Tibial nerve (tissue), 3 donors: ENCODE measurements at regions not wholly inside any gene's neighbourhood (a gene's known extent, or its start where the extent isn't known, plus 50 kb on each side); places are given as distances from the start of the nearest gene placed in this dataset.

ENCODE experiments used
- POLR2A ChIP-seq, 2 donors: fragments of 450-650 bp; IDR thresholded peaks; one replicate each; pipeline ENCODE4 v1.6.1; 2017; ENCODE audit warnings: antibody characterized with exemption in 2 of 2, mild to moderate bottlenecking in 2 of 2, moderate library complexity in 2 of 2
- TF ChIP-seq, protein P1 (sequence below), 5 experiments: fragments of 200-600 bp in 3 of 5; fragments of 450-650 bp in 2 of 5; sonication (generic) in 3 of 5; IDR thresholded peaks; one replicate each; pipeline ENCODE4 v1.5.1; 2016 to 2019; ENCODE audit warnings: antibody characterized with exemption in 5 of 5, mild to moderate bottlenecking in 3 of 5, moderate library complexity in 2 of 5

DNA sequence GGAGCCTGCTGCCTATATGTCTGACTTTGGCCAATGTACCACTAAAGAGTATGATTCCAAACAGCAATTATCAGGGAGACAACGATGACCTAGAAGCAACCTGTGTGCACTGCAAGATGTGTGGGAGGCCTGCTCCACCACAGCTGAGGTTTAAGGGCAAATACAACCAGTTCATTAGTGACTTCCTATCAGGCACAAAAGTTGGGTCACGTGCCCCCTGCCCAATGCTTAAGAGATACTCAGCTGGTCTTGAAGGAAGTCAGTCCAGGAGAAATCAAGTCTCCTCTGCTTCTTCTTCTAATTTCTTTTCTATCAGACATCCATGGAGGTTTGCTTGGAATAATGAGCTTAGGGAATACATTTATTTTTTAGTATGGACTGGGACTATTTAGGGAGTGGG lies 296.0 kb downstream of the HLX start:
- TF ChIP-seq, protein P1, sequence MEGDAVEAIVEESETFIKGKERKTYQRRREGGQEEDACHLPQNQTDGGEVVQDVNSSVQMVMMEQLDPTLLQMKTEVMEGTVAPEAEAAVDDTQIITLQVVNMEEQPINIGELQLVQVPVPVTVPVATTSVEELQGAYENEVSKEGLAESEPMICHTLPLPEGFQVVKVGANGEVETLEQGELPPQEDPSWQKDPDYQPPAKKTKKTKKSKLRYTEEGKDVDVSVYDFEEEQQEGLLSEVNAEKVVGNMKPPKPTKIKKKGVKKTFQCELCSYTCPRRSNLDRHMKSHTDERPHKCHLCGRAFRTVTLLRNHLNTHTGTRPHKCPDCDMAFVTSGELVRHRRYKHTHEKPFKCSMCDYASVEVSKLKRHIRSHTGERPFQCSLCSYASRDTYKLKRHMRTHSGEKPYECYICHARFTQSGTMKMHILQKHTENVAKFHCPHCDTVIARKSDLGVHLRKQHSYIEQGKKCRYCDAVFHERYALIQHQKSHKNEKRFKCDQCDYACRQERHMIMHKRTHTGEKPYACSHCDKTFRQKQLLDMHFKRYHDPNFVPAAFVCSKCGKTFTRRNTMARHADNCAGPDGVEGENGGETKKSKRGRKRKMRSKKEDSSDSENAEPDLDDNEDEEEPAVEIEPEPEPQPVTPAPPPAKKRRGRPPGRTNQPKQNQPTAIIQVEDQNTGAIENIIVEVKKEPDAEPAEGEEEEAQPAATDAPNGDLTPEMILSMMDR (IDR thresholded peaks at IDR 0.05) = no peak
- no peak for TF ChIP-seq POLR2A (IDR thresholded peaks at IDR 0.05)
